ENCODE measurements at regions not wholly inside any gene's neighbourhood (a gene's known extent, or its start where the extent isn't known, plus 50 kb on each side); places are given as distances from the start of the nearest gene placed in this dataset.

GRCh38 chr2:155802888-155803287 lies 529.6 kb downstream of the NR4A2 start:
- H3K14ac ChIP-seq (ENCODE audit: insufficient read length): no peak overlapping the region
- no peak overlapping the region for H3K23ac ChIP-seq (ENCODE audit: insufficient read length)
- DNase-seq (ENCODE audit: low read depth in 1 of 2, low spot score in 2 of 2): no peak
- H4K5ac ChIP-seq (ENCODE audit: insufficient read length, low read depth, low read length): no peak overlapping the region
- no peak overlapping the region for H2AK5ac ChIP-seq (ENCODE audit: low read depth, low read length)
- H3K9me3 ChIP-seq (ENCODE audit: insufficient read depth in 2 of 2, low read depth in 1 of 2, low read length in 1 of 2): no peaks in the 10 kb centered on the region
- H2BK120ac ChIP-seq (replicated peaks; ENCODE audit: low read depth, low read length): no peak overlapping the region
- H2AFZ ChIP-seq (ENCODE audit: low read length): no peak overlapping the region
- no peak overlapping the region for H3K4me2 ChIP-seq (ENCODE audit: insufficient read depth in 1 of 2, low read depth in 2 of 2, low read length in 2 of 2)
- no peak overlapping the region for H3K18ac ChIP-seq (ENCODE audit: extremely low read depth, low read length)
- no peaks in the 10 kb centered on the region for H3K27me3 ChIP-seq (replicated peaks in 1 of 4; ENCODE audit: control insufficient read depth in 3 of 4, extremely low read depth in 1 of 4, insufficient read depth in 3 of 4, low read length in 3 of 4)
- no peak overlapping the region for H4K91ac ChIP-seq (replicated peaks; ENCODE audit: insufficient read length, low read length)
- H2BK15ac ChIP-seq (ENCODE audit: low read length): no peak overlapping the region
- H2BK20ac ChIP-seq (ENCODE audit: low read length): no peak overlapping the region
- no peak overlapping the region for H2BK12ac ChIP-seq (ENCODE audit: low read depth, low read length)
- CTCF ChIA-PET (ENCODE audit: partially characterized antibody): interaction anchor here (0.9 kb wide), 1 partner anchor 13 kb away, joined by 4 read pairs; no protein-coding TSS in a partner anchor
- no peak overlapping the region for H3K9ac ChIP-seq (replicated peaks in 1 of 4; ENCODE audit: extremely low read depth in 1 of 4, low read depth in 3 of 4, low read length in 3 of 4)
- no peaks in the 10 kb centered on the region for H3K79me2 ChIP-seq (ENCODE audit: control insufficient read depth in 1 of 2, insufficient read depth in 2 of 2, low read length in 2 of 2)
- H3K36me3 ChIP-seq (ENCODE audit: control insufficient read depth in 2 of 4, insufficient read depth in 4 of 4, low read length in 3 of 4): no peaks in the 10 kb centered on the region
- H2BK5ac ChIP-seq (ENCODE audit: low read depth, low read length): no peak overlapping the region
- H3K4me1 ChIP-seq (replicated peaks in 1 of 4; ENCODE audit: control insufficient read depth in 3 of 4, insufficient read depth in 4 of 4, low read length in 3 of 4): no peaks in the 10 kb centered on the region
- no peak overlapping the region for H3K27ac ChIP-seq (ENCODE audit: low read depth, low read length)
- no peak overlapping the region for H3K4me3 ChIP-seq (ENCODE audit: extremely low read depth in 1 of 4, insufficient read depth in 2 of 4, low read depth in 3 of 4, low read length in 4 of 4)
- H3K23me2 ChIP-seq (ENCODE audit: low read depth, low read length): no peaks in the 10 kb centered on the region
- FAIRE-seq: no peak
- H4K20me1 ChIP-seq (replicated peaks in 1 of 2; ENCODE audit: control insufficient read depth in 1 of 2, insufficient read depth in 2 of 2, low read length in 2 of 2): no peaks in the 10 kb centered on the region
- no peak overlapping the region for H4K8ac ChIP-seq (ENCODE audit: extremely low read depth, insufficient read depth, low read length)
- POLR2A ChIA-PET (ENCODE audit: partially characterized antibody): no interaction called here
- H3K56ac ChIP-seq (replicated peaks; ENCODE audit: insufficient read length, low read depth, low read length): no peak overlapping the region
- H3K4ac ChIP-seq (replicated peaks; ENCODE audit: insufficient read length, low read depth, low read length): no peak overlapping the region
- no peaks in the 10 kb centered on the region for H3K79me1 ChIP-seq (ENCODE audit: low read depth, low read length)
- WGBS, 2 experiments (ENCODE audit: extremely low coverage in 1 of 2, insufficient coverage in 1 of 2, insufficient read length in 1 of 2, insufficient replicate concordance in 2 of 2, low coverage in 1 of 2, low lambda C conversion rate in 2 of 2, missing lambda C conversion rate in 1 of 2): 93% methylated on average over 5 of the region's 5 CpGs; no CpG with 5 or more reads in 1 of the 2 experiments
- TF ChIP-seq RAD21 (IDR thresholded peaks at IDR 0.05 in 1 of 2, conservative IDR thresholded peaks at IDR 0.05 in 1 of 2; ENCODE audit: low read depth in 2 of 2, low read length in 2 of 2): no peak
- TF ChIP-seq CTCF (IDR thresholded peaks at IDR 0.05; ENCODE audit: control extremely low read depth in 1 of 3, insufficient read depth in 1 of 3, low read depth in 1 of 3, low read length in 3 of 3): no peak
- no peak for TF ChIP-seq POLR2AphosphoS5 (IDR thresholded peaks at IDR 0.05; ENCODE audit: low read depth, low read length)
- TF ChIP-seq, protein P1, sequence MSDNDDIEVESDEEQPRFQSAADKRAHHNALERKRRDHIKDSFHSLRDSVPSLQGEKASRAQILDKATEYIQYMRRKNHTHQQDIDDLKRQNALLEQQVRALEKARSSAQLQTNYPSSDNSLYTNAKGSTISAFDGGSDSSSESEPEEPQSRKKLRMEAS (IDR thresholded peaks at IDR 0.05): no peak

Data from H1 (cell line).